Amniotic stem cell (primary cell): ENCODE measurements at regions not wholly inside any gene's neighbourhood (a gene's known extent, or its start where the extent isn't known, plus 50 kb on each side); places are given as distances from the start of the nearest gene placed in this dataset.

ENCODE experiments used
- DNase-seq: peaks from one replicate; lab custom pipeline; 2025; lab: John Stamatoyannopoulos, UW

- DNase-seq = no peak
Measured at GRCh38 chr12:88996200-88996788, 356.0 kb downstream of the DUSP6 start.

- no peak for DNase-seq
Measured at GRCh38 chr12:88994971-88995370, 357.3 kb downstream of the DUSP6 start.

GRCh38 chr12:88994537-88994936 is 357.8 kb downstream of the DUSP6 start:
- no peak for DNase-seq

- DNase-seq = peak; percentile 44
Measured at GRCh38 chr12:88993651-88994050, 358.6 kb downstream of the DUSP6 start.

GRCh38 chr12:88986056-88986455 is 366.2 kb downstream of the DUSP6 start:
- DNase-seq = no peak

- no peak for DNase-seq
Measured at GRCh38 chr12:88985631-88986030, 366.7 kb downstream of the DUSP6 start.

GRCh38 chr12:88985011-88985410 is 367.3 kb downstream of the DUSP6 start:
- DNase-seq = no peak

- DNase-seq = no peak
Measured at GRCh38 chr12:88982694-88983093, 369.6 kb downstream of the DUSP6 start.

- no peak for DNase-seq
Measured at GRCh38 chr12:88977115-88977514, 375.2 kb downstream of the DUSP6 start.

- no peak for DNase-seq
Measured at GRCh38 chr12:88973998-88974397, 378.3 kb downstream of the DUSP6 start.

GRCh38 chr12:88970740-88971139 is 381.6 kb downstream of the DUSP6 start:
- DNase-seq = no peak

- DNase-seq = no peak
Measured at GRCh38 chr12:88969127-88969526, 383.2 kb downstream of the DUSP6 start.

- DNase-seq = no peak
Measured at GRCh38 chr12:88960213-88960878, 380.1 kb upstream of the KITLG start.

GRCh38 chr12:88958946-88959345 is 378.7 kb upstream of the KITLG start:
- no peak for DNase-seq

GRCh38 chr12:88958153-88958552 is 377.9 kb upstream of the KITLG start:
- DNase-seq = no peak

GRCh38 chr12:88957358-88957757 is 377.1 kb upstream of the KITLG start:
- DNase-seq = no peak

GRCh38 chr12:88955531-88955930 is 375.3 kb upstream of the KITLG start:
- DNase-seq = no peak

- DNase-seq = no peak
Measured at GRCh38 chr12:88953029-88953586, 372.8 kb upstream of the KITLG start.

- DNase-seq = peak; percentile 11
Measured at GRCh38 chr12:88952562-88952942, 372.3 kb upstream of the KITLG start.

- DNase-seq = no peak
Measured at GRCh38 chr12:88951860-88952561, 371.7 kb upstream of the KITLG start.

- DNase-seq = no peak
Measured at GRCh38 chr12:88951177-88951576, 370.9 kb upstream of the KITLG start.

GRCh38 chr12:88947486-88948043 is 367.3 kb upstream of the KITLG start:
- no peak for DNase-seq
